HG03457 (cell line): ENCODE measurements at regions not wholly inside any gene's neighbourhood (a gene's known extent, or its start where the extent isn't known, plus 50 kb on each side); places are given as distances from the start of the nearest gene placed in this dataset.

Experiments
- ATAC-seq: cut with Tn5 transposase; IDR thresholded peaks from one replicate; pipeline ENCODE4 v1.9.1; 2021; ENCODE audit warnings: moderate number of reproducible peaks; ENCODE audit not compliant: unreplicated experiment

GRCh38 chr2:103103678-103104077, 341.8 kb downstream of the TMEM182 start:
- ATAC-seq = no peak

- ATAC-seq = no peak
Observed at GRCh38 chr2:103119352-103119751, 357.5 kb downstream of the TMEM182 start.

DNA sequence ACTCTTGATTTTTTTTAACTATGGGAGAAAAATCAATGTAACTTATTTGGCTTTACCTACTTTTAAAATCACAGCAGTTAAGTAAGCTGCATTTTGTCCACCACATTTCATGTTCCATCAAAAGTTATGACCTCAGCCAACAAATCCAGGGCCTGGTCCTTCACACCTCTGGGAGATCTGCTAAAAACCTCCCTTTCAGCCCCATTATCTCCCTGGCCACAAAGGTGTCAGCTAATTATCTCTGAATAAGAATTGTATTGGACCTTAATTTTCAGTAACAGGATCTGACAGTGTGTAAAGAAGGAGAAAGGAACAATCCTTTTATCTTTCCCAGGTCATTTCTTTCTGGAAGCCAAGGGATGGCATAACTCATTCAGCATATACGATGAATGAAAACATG, 359.3 kb downstream of the TMEM182 start:
- no peak for ATAC-seq

- no peak for ATAC-seq
Observed at GRCh38 chr2:103123516-103123915, 361.7 kb downstream of the TMEM182 start.

DNA sequence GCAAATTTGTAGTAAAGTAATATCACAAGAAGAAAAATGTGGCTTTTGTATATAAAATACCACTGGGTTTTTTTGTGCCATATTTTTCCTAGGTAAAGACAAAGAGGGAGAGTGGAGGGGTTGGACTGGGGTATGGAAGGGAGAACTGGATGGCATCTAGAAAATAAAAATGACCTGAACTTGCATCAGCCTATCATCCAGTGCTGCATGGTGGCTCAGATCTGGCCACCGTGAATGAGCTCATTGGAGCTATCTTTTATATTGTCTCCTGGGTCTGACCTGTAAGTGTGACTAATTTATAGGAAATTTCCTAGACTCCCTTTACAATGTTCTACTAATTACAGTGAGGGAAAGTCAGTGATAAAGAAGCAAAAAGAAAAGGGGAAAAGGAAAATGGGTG, 369.0 kb downstream of the TMEM182 start:
- ATAC-seq = no peak

DNA sequence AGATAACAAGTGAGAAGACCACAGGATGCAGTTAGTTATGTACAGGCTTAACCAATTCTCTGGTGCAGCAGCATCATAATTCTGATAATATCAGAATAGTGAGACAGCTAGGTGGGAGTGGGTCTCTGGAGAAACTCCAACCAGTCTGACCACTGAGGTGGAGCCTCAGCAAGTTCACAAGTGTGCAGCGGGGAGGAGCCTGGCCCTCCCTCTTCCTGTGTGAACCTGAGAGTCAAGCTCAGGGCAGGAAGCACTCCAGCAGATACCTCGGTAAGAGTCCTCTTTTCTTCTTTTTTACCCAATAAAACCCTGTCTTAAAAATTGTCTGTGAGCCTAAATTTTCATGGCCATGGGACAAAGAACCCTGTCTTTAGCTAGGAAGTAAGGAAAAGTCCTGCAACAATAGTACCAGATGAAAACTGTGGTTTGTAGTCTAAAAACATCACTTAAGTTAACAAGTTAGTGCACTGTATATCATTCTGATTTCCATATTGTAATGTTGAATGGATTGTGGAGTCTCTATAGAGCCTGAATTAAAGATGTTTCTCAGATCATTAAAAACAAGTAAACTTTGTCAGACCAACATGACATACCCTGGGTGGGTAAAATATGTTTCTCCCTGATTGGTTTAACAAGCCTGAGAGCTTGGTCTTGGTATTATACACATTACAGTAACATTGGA, 370.8 kb downstream of the TMEM182 start:
- ATAC-seq = peak; percentile 82

DNA sequence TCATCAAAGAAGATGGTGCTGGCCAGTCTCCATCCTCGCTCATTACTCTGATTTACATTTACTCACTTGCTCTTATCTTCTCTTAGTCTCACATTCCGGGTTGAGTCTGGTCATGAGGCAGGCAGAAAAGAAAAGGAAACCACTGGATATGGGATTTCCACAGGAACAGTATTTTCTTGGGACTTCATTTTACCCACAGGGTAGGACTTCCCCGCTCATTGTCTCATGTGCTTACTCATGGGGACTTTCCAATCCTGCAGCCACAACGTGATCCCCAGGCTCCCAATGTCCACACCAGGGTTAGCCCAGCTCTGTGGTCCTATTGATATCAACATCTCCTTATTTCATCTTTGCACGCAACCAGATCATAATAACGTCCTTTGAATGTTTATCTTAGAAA, 373.8 kb downstream of the TMEM182 start:
- no peak for ATAC-seq

DNA sequence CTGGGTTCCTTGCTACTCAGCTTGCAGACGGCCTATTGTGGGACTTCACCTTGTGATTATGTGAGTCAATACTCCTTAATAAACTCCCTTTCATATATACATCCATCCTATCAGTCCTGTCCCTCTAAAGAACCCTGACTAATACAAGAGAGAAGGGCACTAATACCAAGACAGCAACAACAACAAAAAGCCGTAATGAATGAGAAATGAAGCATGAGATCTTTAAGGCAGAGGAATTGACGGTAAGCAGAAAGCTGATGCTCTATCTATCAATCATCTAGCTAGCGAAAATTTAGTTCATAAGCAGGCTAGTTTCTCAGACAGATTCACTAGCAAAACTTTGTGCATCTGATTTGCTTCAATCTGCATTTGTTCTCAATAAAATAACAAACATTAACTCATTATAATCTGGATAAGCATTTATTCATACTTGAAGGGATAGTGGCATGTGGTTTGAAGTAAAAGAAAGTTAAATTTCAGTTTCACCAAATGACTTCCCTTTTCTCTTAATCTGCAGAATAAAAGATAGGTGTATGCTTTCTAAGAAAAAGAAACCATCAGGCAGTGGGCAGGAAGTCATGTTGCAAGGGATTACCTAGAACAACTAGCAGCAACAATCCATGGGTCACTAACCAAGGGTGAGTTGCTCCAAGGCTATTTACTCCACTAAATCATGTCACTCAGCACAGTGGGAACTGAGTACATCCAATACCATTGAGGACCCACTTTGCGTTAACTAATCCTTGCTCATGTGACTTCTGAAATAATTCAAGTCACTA, 376.5 kb downstream of the TMEM182 start:
- no peak for ATAC-seq

- ATAC-seq = no peak
Observed at GRCh38 chr2:103139628-103140268, 377.9 kb downstream of the TMEM182 start.

DNA sequence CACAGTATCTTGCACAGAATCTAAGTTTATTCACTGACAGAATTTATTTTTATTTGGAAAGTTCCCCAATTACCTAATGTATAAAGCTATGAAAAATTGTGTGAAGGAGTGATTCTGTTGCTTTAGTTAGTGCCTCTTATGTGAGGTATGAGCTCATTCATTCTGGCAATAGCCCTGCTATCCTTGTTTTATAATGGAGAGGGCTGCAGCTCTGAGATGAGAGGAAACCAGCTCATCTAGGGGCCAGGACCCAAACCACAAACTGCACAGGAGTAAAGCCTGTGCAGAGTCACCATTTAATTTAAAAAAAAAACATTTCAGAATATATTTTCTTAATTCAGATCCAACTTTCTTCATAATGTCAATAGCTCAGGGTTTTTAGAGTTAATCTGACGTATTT, 383.0 kb downstream of the TMEM182 start:
- ATAC-seq = no peak

DNA sequence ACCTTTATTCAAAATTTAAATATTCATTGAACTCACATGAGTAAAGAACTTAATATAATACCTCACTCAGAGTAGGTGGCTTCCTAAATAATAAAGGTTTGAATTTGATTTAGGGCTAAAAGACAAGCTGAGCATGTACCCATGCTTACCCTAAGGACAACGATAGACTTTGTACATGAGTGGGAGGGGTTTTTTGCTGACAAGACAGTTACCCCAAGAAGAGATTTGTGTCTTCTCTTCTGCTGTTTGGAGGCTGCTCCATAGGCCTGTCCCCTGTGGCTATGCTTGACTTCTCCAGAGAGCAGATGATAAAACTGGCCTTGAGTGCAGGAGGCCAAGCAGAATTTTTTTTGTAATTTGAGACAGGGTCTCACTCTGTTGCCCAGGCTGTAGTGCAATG, 383.9 kb downstream of the TMEM182 start:
- ATAC-seq = no peak

DNA sequence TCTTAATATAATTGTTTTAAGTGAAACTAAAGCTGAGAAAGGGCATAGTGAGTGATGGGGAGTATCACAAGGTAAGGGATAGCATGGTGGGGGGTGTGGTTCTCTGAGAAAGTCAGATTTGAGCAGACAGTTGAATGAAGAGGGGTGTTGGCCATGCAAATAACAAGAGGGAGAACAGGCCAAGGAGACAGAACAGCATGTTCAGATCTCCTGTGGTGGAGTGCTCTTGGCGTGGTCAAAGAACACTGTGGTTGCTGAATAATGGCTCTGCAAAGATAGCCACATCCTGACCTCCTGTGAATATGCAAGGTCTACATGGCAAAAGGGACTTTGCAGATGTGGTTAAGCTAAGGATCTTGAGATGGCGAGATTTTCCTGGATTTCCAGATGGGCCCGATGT, 389.2 kb downstream of the TMEM182 start:
- ATAC-seq = no peak

DNA sequence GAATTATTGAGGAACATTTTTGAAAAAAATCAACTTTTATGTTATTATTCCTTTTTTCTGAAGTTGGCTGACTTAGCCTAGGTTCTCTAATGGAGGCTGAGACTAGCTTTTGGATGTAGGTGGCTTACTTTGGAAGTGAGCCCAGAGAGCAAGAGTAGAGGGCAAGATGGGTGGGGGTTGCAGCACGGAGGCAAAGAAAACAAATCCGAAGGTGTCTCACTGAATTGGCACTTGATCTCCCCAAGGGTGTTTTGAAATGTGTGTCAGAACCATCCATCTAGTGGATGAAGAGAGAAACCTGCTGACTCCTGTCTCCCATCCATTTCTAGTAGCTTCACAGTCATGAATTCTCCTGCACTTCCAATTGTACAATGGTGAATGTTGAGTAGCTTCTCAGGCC, 390.7 kb downstream of the TMEM182 start:
- ATAC-seq = no peak

- no peak for ATAC-seq
Observed at GRCh38 chr2:103153580-103154284, 391.9 kb downstream of the TMEM182 start.

DNA sequence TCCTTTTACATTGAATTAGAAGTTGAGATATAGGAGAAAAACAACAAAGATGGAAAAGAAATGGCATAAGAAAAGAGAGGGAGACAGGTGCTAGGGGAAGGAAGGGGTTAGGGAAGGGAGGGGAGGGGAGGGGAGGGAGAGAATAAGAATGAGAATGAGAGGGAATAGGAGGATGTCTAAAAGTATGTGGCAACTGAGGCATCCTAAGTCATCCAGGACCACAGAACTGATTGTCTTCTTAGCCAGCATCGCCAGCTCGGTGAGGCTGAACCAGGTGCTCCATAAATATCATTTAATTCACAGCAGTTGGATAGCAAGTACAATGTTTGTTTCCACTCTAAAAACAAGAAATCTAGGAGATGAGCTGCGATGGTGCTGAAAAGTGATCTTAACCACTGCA, 393.5 kb downstream of the TMEM182 start:
- ATAC-seq = no peak

DNA sequence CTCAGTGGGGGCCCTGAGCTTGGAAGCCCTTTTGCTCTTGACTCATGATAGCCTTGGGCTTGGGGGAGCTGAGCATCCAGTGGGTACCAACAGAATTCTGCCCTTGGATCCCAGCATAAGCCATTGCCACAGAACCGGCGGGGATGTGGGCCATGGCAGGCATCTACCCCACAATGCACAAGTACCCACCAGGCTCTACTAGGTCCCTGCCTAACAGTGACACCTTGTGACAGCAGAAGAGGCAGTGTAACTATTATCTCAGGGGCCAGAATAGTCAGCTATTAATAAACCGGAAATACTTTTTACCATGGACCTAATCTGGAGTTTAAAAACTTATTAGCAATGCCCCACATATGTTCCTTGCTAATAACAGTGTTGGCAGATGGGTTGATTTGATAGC, 397.2 kb downstream of the TMEM182 start:
- no peak for ATAC-seq

DNA sequence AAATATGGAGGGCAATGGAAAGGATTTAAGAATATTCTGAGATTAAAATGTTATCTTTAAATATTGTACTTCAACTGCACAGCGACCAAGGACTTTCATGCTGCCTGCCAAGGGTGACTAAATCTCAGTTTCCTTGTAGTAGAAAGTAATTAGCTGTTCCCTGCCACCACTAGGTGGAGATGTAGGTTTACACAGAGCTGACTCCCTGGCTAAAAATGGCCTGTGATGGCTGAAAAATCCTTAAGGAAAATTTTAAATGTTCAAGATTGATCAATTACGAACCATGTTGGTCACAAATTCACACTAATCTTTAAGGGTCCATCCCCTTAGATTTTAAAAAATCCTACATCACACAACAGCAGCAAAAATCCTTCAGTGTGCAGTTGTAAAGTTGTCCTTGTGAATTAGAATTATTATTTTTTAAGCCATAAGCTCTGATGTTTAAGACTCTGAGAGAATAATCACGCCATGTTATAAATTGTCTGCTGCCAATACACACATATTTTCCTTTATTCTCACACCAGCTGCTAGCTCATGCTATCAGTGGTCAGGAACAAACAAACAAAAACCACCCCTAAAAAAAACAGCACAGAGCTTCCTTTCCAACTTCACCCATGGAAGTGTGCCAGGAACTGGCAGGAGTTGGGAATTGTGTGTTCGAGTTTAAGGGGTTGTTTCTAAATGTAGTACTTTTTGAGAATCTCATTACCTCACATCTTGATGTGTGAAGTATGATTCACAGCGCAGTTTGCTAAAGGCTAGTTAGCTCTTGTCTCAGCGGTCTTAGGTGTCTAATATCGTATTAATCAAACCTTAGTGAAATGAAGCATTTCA, 399.8 kb downstream of the TMEM182 start:
- no peak for ATAC-seq

DNA sequence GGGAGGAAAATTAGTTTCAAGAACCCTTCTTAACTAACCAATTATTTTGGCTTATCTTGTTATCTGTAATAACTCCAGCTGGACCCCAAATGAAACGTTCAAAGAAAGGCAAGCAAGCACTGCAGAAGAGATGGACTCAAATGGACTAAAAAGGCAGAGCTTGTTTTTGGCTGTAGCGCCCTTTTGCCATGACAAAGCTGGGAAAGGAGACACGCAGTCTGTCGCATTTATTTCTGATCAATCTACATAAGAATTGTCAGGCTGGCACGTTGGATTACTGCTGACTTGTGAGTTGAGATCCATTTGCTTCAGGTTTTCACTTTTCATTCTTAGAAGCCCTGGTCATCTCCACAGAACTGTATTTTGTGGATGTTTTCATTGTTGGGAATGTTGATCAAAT, 402.9 kb downstream of the TMEM182 start:
- ATAC-seq = no peak

GRCh38 chr2:103165836-103166235, 404.0 kb downstream of the TMEM182 start:
- no peak for ATAC-seq

DNA sequence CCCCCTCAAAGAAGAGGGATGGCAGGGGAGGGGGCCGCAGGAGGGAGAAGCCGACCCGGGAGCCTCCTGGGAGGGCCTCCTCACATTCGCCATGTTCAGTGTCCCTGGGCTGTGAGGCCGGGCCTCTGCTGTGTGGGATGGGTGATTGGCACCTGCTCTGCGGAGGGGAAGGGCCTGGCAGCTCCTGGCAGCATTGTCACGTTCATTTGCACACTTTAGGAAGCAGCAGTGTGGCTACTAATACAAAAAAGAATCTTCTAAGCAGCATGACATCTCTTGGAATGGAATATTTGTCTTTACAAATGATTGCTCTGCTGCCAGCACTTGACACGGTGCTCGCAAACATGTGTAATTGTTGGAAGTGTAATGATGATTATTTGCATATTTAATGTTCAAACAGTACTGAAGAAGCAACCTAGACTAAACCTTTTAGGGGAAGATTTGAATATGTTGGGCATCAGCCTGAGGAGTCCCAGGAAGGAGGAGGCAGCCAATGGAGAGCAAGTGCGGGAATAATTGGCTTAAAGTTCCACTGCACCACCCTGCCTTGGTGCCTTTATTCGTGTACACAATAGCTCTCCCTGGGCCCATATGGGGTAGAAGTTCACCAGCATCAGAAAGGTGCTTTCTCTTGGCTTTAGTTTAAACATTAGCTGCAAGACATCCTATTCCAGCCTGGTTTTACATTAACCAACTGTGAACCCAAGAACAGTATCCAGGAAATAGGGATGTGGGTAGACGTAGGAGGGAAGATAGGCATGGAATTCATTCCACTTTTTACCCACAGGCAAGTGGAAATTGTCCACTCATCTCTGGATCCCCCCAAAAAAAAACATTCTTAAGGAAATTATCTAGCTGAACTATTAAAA, 404.9 kb downstream of the TMEM182 start:
- ATAC-seq = no peak
